CD4-positive, alpha-beta T cell (primary cell): ENCODE measurements at regions not wholly inside any gene's neighbourhood (a gene's known extent, or its start where the extent isn't known, plus 50 kb on each side); places are given as distances from the start of the nearest gene placed in this dataset.

Experiments used
- ATAC-seq: fragments of 200-7000 bp; cut with Tn5 transposase; one replicate; pipeline ENCODE4 v1.10.0; 2022; ENCODE audit warnings: mild to moderate bottlenecking; ENCODE audit not compliant: poor library complexity
- CTCF ChIA-PET: fragments of 350-600 bp; sonication (Branson Sonifier 250); formaldehyde crosslinking; loops from one replicate; lab custom pipeline; 2021; ENCODE audit warnings: antibody characterized with exemption, inconsistent platforms; lab: Charles Lee
- POLR2A ChIA-PET: fragments of 350-600 bp; sonication (Branson Sonifier 250); formaldehyde crosslinking; loops from one replicate; lab custom pipeline; 2021; ENCODE audit warnings: antibody characterized with exemption, inconsistent platforms; lab: Charles Lee
- DNase-seq, 14 experiments: peaks; one replicate each; pipeline ENCODE4 v3.0.0-alpha.2; 2013 to 2020; ENCODE audit warnings: mixed read lengths in 2 of 14
- H3K27ac ChIP-seq, 2 donors: one replicate each; pipeline versions ENCODE4 v1.5.1 to v1.7.0; 2013; ENCODE audit warnings: low read length in 2 of 2, low read depth in 1 of 2, mild to moderate bottlenecking in 1 of 2
- H3K27me3 ChIP-seq, 2 experiments: 1 replicate in 1 of 2; 2 replicates in 1 of 2; pipeline versions ENCODE4 v1.6.1 to v1.7.0; 2013; ENCODE audit warnings: low read length in 2 of 2, control low read depth in 1 of 2, mild to moderate bottlenecking in 1 of 2, moderate library complexity in 1 of 2; ENCODE audit not compliant: insufficient read depth in 2 of 2, control insufficient read depth in 1 of 2
- H3K36me3 ChIP-seq: one replicate; pipeline ENCODE4 v1.6.1; 2013; ENCODE audit warnings: low read length, control low read depth; ENCODE audit not compliant: insufficient read depth
- H3K4me1 ChIP-seq: one replicate; pipeline ENCODE4 v1.6.1; 2013; ENCODE audit warnings: low read length, control low read depth; ENCODE audit not compliant: insufficient read depth
- H3K4me3 ChIP-seq: one replicate; pipeline ENCODE4 v1.5.1; 2013; ENCODE audit warnings: mild to moderate bottlenecking, low read length, moderate library complexity
- H3K9me3 ChIP-seq, 2 experiments: 1 replicate in 1 of 2; 2 replicates in 1 of 2; pipeline versions ENCODE4 v1.6.1 to v1.7.0; 2013; ENCODE audit warnings: low read length in 2 of 2, mild to moderate bottlenecking in 2 of 2, control low read depth in 1 of 2, moderate library complexity in 1 of 2; ENCODE audit not compliant: control insufficient read depth in 1 of 2, insufficient read depth in 1 of 2
- H3K27ac Mint-ChIP-seq: one replicate; pipeline ENCODE4 v1.8.0; 2020; ENCODE audit warnings: mixed read lengths
- H3K27me3 Mint-ChIP-seq: one replicate; pipeline ENCODE4 v1.8.0; 2021; ENCODE audit warnings: mixed read lengths
- H3K36me3 Mint-ChIP-seq: one replicate; pipeline ENCODE4 v1.8.0; 2021; ENCODE audit warnings: low read depth, mixed read lengths
- H3K4me1 Mint-ChIP-seq: one replicate; pipeline ENCODE4 v1.8.0; 2021; ENCODE audit warnings: low read depth, mixed read lengths
- H3K4me3 Mint-ChIP-seq: one replicate; pipeline ENCODE4 v1.8.0; 2020; ENCODE audit warnings: mild to moderate bottlenecking, mixed read lengths
- H3K9me3 Mint-ChIP-seq: one replicate; pipeline ENCODE4 v1.8.0; 2020; ENCODE audit warnings: mixed read lengths
- intact Hi-C, 2 experiments: fragments of 100-400 bp; cut with DNase I in 1 of 2; cut with micrococcal nuclease in 1 of 2; formaldehyde crosslinking; loops; one replicate each; pipeline versions ENCODE4 v1.15.1 to v1.9.0; 2023 to 2025; cut with DNase I, micrococcal nuclease
- TF ChIP-seq, protein P1 (sequence below): fragments of 200-600 bp; IDR thresholded peaks from one replicate; pipeline ENCODE4 v1.8.0; 2022; ENCODE audit warnings: antibody characterized with exemption, mild to moderate bottlenecking

DNA sequence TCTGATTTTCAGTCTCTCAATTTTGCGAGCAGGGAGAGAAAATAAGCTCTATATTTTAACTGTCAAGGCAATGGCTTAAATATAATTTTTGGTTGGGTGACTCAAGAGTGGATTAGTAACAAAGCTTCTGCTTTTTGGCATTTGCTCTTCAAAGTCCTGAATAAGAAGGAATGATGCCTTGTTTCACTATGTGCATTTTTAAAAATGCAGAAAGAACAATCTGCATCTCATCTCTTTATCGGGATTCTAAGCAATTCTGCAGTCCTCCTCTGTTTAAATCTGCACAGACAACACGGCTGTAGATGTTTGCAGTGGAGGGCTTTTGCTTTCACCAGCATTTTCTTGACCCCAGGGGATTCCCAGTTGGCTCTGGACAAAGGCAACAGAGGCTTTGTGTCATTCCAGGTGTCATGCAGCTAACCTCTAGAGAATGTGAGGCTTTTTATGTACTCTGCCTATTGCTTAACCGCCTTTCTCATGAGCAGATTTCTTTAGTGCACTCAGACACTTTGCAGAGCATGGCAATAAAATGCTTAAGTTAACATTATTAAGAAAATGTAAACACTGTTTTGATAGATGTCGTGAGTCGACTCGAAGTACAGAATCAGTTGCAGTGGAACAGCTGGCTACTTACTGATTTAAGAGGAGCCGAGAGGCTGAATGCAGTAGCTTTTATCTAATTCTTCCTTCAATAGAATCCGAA is 783.2 kb upstream of the NEGR1 start:
- no peaks in the 10 kb centered on the region for H3K4me1 ChIP-seq
- POLR2A ChIA-PET: no interaction called here
- TF ChIP-seq, protein P1, sequence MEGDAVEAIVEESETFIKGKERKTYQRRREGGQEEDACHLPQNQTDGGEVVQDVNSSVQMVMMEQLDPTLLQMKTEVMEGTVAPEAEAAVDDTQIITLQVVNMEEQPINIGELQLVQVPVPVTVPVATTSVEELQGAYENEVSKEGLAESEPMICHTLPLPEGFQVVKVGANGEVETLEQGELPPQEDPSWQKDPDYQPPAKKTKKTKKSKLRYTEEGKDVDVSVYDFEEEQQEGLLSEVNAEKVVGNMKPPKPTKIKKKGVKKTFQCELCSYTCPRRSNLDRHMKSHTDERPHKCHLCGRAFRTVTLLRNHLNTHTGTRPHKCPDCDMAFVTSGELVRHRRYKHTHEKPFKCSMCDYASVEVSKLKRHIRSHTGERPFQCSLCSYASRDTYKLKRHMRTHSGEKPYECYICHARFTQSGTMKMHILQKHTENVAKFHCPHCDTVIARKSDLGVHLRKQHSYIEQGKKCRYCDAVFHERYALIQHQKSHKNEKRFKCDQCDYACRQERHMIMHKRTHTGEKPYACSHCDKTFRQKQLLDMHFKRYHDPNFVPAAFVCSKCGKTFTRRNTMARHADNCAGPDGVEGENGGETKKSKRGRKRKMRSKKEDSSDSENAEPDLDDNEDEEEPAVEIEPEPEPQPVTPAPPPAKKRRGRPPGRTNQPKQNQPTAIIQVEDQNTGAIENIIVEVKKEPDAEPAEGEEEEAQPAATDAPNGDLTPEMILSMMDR: no peak
- H3K9me3 Mint-ChIP-seq: peaks cover 12% of the 10 kb centered on the region
- H3K4me1 Mint-ChIP-seq: no peaks in the 10 kb centered on the region
- H3K27ac Mint-ChIP-seq: no peak overlapping the region
- no peak overlapping the region for H3K27ac ChIP-seq
- H3K4me3 Mint-ChIP-seq: no peak overlapping the region
- no peaks in the 10 kb centered on the region for H3K27me3 Mint-ChIP-seq
- no peaks in the 10 kb centered on the region for H3K36me3 Mint-ChIP-seq
- ATAC-seq: no peak
- peaks cover 0 to 6% of the 10 kb centered on the region in 2 experiments for H3K9me3 ChIP-seq
- no peak for DNase-seq
- no peak overlapping the region for H3K4me3 ChIP-seq
- intact Hi-C loops: no loop called here
- H3K27me3 ChIP-seq: no peaks in the 10 kb centered on the region
- H3K36me3 ChIP-seq: no peaks in the 10 kb centered on the region
- CTCF ChIA-PET: no interaction called here

DNA sequence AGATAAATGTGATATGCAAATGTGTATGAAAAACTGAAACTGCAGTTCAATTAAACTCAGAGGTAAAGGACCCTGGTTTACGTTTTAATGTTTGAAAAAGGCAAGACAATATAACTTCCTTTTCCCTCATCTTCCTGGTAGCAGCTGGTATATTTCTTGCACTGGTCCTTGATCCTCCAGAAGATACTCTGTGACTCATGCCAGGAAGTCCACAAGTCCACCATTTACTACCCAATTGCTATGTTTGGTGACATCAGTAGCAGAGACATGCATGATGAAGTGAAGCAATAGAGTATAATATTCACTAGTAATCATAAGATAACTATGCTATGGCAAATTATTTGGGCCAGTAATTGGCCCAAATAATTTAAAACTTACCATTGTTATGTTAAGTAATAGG is 774.5 kb upstream of the NEGR1 start:
- H3K9me3 Mint-ChIP-seq: peaks cover 10% of the 10 kb centered on the region
- H3K27me3 Mint-ChIP-seq: no peaks in the 10 kb centered on the region
- no peak overlapping the region for H3K27ac Mint-ChIP-seq
- Histone ChIP-seq H3K4me3 (no peak overlapping the region), H3K36me3 (no peaks in the 10 kb centered on the region), H3K4me1 (no peaks in the 10 kb centered on the region), H3K9me3 (no peaks in the 10 kb centered on the region), H3K27me3 (no peaks in the 10 kb centered on the region), H3K27ac (no peak overlapping the region)
- ATAC-seq (no peak), DNase-seq (no peak)
- POLR2A ChIA-PET: no interaction called here
- H3K36me3 Mint-ChIP-seq: no peaks in the 10 kb centered on the region
- intact Hi-C loops: no loop called here
- TF ChIP-seq, protein P1: no peak
- no peak overlapping the region for H3K4me3 Mint-ChIP-seq
- CTCF ChIA-PET: no interaction called here
- no peaks in the 10 kb centered on the region for H3K4me1 Mint-ChIP-seq

GRCh38 chr1:73044241-73045036 is 762.1 kb upstream of the NEGR1 start:
- Histone ChIP-seq H3K4me1 (no peaks in the 10 kb centered on the region), H3K27ac (no peak overlapping the region), H3K4me3 (no peak overlapping the region), H3K36me3 (no peaks in the 10 kb centered on the region), H3K9me3 (peaks cover 0 to 5% of the 10 kb centered on the region in 2 experiments), H3K27me3 (no peaks in the 10 kb centered on the region)
- Mint-ChIP-seq H3K4me3 (no peak overlapping the region), H3K27ac (no peak overlapping the region), H3K27me3 (no peaks in the 10 kb centered on the region), H3K4me1 (no peaks in the 10 kb centered on the region), H3K9me3 (peaks cover 8% of the 10 kb centered on the region), H3K36me3 (no peaks in the 10 kb centered on the region)
- DNase-seq: no peak
- no peak for ATAC-seq
- CTCF ChIA-PET: no interaction called here
- intact Hi-C loops: no loop called here
- TF ChIP-seq, protein P1: no peak
- POLR2A ChIA-PET: no interaction called here
